Keratinocyte (primary cell): ENCODE measurements at regions not wholly inside any gene's neighbourhood (a gene's known extent, or its start where the extent isn't known, plus 50 kb on each side); places are given as distances from the start of the nearest gene placed in this dataset.

Experiments
- DNase-seq: peaks from one replicate; pipeline ENCODE4 v3.0.0-alpha.2; 2011; ENCODE audit warnings: low read depth, missing footprints, low spot score
- FAIRE-seq: peaks from 2 replicates; lab custom pipeline; 2011; peaks lifted over from hg19 to GRCh38; lab: Jason Lieb, UNC
- H2AFZ ChIP-seq: 2 replicates; pipeline ENCODE4 v1.6.0; 2012; ENCODE audit warnings: low read length, control low read depth, inconsistent platforms; ENCODE audit not compliant: control insufficient read depth
- H3K27ac ChIP-seq: 2 replicates; pipeline ENCODE4 v1.5.1; 2011; ENCODE audit warnings: low read length; ENCODE audit not compliant: control insufficient read depth, insufficient read depth
- H3K27me3 ChIP-seq: 3 replicates; pipeline ENCODE4 v1.6.0; 2011; ENCODE audit warnings: low read length; ENCODE audit not compliant: control insufficient read depth, insufficient read depth; ENCODE audit errors: extremely low read depth
- H3K36me3 ChIP-seq, 2 experiments: 2 replicates in 1 of 2; 3 replicates in 1 of 2; pipeline ENCODE4 v1.5.1; 2011; ENCODE audit warnings: low read length in 2 of 2, mild to moderate bottlenecking in 1 of 2; ENCODE audit not compliant: control insufficient read depth in 2 of 2, insufficient read depth in 2 of 2; ENCODE audit errors: extremely low read depth in 1 of 2
- H3K4me1 ChIP-seq: 3 replicates; pipeline ENCODE4 v1.5.1; 2011; ENCODE audit warnings: low read length; ENCODE audit not compliant: control insufficient read depth, insufficient read depth; ENCODE audit errors: extremely low read depth
- H3K4me2 ChIP-seq: 3 replicates; pipeline ENCODE4 v1.6.0; 2011; ENCODE audit warnings: low read depth, low read length; ENCODE audit not compliant: control insufficient read depth, insufficient read depth; ENCODE audit errors: extremely low read depth
- H3K4me3 ChIP-seq, 3 experiments: fragments of 200-600 bp in 1 of 3; sonication (generic) in 1 of 3; 2 replicates in 2 of 3; 3 replicates in 1 of 3; pipeline ENCODE4 v1.5.1; 2011 to 2016; ENCODE audit warnings: low read length in 3 of 3, mild to moderate bottlenecking in 3 of 3, control low read depth in 2 of 3, inconsistent platforms in 1 of 3, low read depth in 1 of 3, mixed read lengths in 1 of 3, mixed run types in 1 of 3, moderate library complexity in 1 of 3; ENCODE audit not compliant: control insufficient read depth in 2 of 3, insufficient read depth in 2 of 3; ENCODE audit errors: extremely low read depth in 1 of 3
- H3K79me2 ChIP-seq: 2 replicates; pipeline ENCODE4 v1.6.0; 2012; ENCODE audit warnings: low read length; ENCODE audit not compliant: control insufficient read depth, insufficient read depth
- H3K9ac ChIP-seq: 3 replicates; pipeline ENCODE4 v1.6.0; 2011; ENCODE audit warnings: low read length; ENCODE audit not compliant: control insufficient read depth, insufficient read depth; ENCODE audit errors: extremely low read depth
- H3K9me1 ChIP-seq: 3 replicates; pipeline ENCODE4 v1.6.0; 2011; ENCODE audit warnings: low read length; ENCODE audit not compliant: control insufficient read depth, insufficient read depth; ENCODE audit errors: extremely low read depth
- H3K9me3 ChIP-seq: 2 replicates; pipeline ENCODE4 v1.5.1; 2012; ENCODE audit warnings: low read depth, low read length; ENCODE audit not compliant: control insufficient read depth
- H4K20me1 ChIP-seq: 3 replicates; pipeline ENCODE4 v1.6.0; 2011; ENCODE audit warnings: low read length; ENCODE audit not compliant: control insufficient read depth, insufficient read depth; ENCODE audit errors: extremely low read depth
- CTCF ChIP-seq, 3 experiments: IDR thresholded peaks in 1 of 3; conservative IDR thresholded peaks in 1 of 3; optimal IDR thresholded peaks in 1 of 3; 2 replicates in 2 of 3; 3 replicates in 1 of 3; pipeline versions ENCODE3 to v1.5.1; 2011; ENCODE audit warnings: low read length in 3 of 3, mild to moderate bottlenecking in 3 of 3, moderate library complexity in 2 of 3, control low read depth in 1 of 3, inconsistent platforms in 1 of 3; ENCODE audit not compliant: insufficient read depth in 2 of 3; ENCODE audit errors: extremely low read depth in 1 of 3
- EZH2 ChIP-seq: IDR thresholded peaks from one replicate; pipeline ENCODE4 v1.6.1; 2012; ENCODE audit warnings: inconsistent platforms, mild to moderate bottlenecking, low read length, moderate library complexity
- dilution Hi-C: fragments of 300-500 bp; cut with MboI; formaldehyde crosslinking; loops from one replicate; pipeline ENCODE4 v1.7.0; 2020; ENCODE audit warnings: low sequenced_read_pairs; ENCODE audit not compliant: extremely low pct_ligation_motif_present

- FAIRE-seq (no peak), DNase-seq (no peak)
- no peak for TF ChIP-seq CTCF (optimal IDR thresholded peaks at IDR 0.05 in 1 of 3, IDR thresholded peaks at IDR 0.05 in 1 of 3, conservative IDR thresholded peaks at IDR 0.05 in 1 of 3; ENCODE audit: extremely low read depth in 1 of 3, insufficient read depth in 2 of 3, low read length in 3 of 3)
- TF ChIP-seq EZH2, result no peak
- no peak overlapping the region for H3K27ac ChIP-seq
- no peak overlapping the region for H3K9ac ChIP-seq
- H4K20me1 ChIP-seq, result no peaks in the 10 kb centered on the region
- no peaks in the 10 kb centered on the region for H3K27me3 ChIP-seq
- no peak overlapping the region for H2AFZ ChIP-seq
- no peaks in the 10 kb centered on the region for H3K36me3 ChIP-seq
- no peaks in the 10 kb centered on the region for H3K9me3 ChIP-seq
- H3K79me2 ChIP-seq, result no peaks in the 10 kb centered on the region
- no peaks in the 10 kb centered on the region for H3K4me1 ChIP-seq
- H3K4me3 ChIP-seq, result no peak overlapping the region
- no peaks in the 10 kb centered on the region for H3K9me1 ChIP-seq
- dilution Hi-C loops, result no loop called here
- H3K4me2 ChIP-seq, result no peak overlapping the region
Observed at GRCh38 chr2:186135686-186136085, 350.4 kb upstream of the ZC3H15 start.

DNA sequence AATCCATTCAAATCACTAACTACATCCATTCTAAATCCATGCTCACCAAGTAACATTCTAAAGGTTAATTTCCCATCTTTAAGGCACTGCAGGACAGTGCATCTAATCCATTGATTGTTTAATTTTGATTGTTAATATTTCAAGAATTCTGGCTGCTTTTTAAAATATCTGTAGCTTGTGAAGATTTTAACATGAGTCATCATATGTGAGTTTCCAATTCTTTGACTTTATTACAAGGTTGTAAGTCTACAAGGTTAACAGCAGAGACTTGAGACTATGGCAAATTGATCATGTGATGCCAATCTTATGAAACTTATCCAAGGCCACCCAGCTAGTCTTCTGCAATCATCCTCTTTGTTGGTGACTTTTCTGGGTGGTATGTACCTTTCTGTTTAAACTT, 349.2 kb upstream of the ZC3H15 start:
- no peak for TF ChIP-seq EZH2
- TF ChIP-seq CTCF (optimal IDR thresholded peaks at IDR 0.05 in 1 of 3, IDR thresholded peaks at IDR 0.05 in 1 of 3, conservative IDR thresholded peaks at IDR 0.05 in 1 of 3; ENCODE audit: extremely low read depth in 1 of 3, insufficient read depth in 2 of 3, low read length in 3 of 3), result no peak
- Histone ChIP-seq H3K9me1 (no peaks in the 10 kb centered on the region), H3K79me2 (no peaks in the 10 kb centered on the region), H3K9ac (no peak overlapping the region), H3K4me3 (no peak overlapping the region), H4K20me1 (no peaks in the 10 kb centered on the region), H3K36me3 (no peaks in the 10 kb centered on the region), H3K9me3 (no peaks in the 10 kb centered on the region), H3K4me1 (no peaks in the 10 kb centered on the region), H3K4me2 (no peak overlapping the region), H2AFZ (no peak overlapping the region), H3K27ac (no peak overlapping the region), H3K27me3 (no peaks in the 10 kb centered on the region)
- FAIRE-seq (no peak), DNase-seq (no peak)
- dilution Hi-C loops, result no loop called here
